ENCODE measurements at regions not wholly inside any gene's neighbourhood (a gene's known extent, or its start where the extent isn't known, plus 50 kb on each side); places are given as distances from the start of the nearest gene placed in this dataset.

GRCh38 chr7:106196460-106197021 lies 84.4 kb upstream of the SYPL1 start:
- DNase-seq, result no peak

- DNase-seq, result no peak
Measured at GRCh38 chr7:106193661-106194060, 81.5 kb upstream of the SYPL1 start.

DNA sequence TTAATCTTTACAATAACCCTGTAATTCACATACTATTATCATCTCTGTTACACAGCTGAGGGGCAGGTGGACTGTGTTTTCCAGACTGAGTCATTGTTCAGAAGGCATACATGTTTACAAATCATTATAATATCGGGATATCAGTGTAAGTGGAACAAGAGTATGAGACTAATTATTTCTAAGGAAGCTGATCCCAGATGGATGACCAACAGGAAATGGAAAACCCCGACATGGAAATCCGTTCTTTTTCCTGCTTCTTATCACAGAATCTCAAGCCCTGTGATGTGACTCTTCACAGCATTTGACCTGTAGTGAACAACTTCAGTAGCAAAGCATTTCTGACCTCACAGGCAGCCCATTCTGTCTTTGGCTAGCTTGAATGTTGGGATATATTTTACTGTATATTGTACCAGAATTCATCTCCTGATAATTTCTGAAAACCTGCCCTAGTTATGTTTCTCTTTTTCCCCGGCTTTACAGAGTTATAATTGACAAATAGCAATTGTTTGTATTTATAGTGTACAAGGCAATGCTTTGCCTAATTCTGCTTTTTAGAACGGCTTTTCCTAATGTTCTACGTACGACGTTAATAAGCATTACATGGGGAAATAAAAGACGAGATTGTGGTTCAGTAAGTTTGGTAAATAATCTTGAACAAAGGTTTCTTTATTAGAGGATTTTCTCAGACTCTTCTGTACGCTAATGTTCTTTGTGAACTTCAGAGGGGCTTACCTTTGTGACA lies 78.6 kb upstream of the SYPL1 start:
- DNase-seq, result no peak

DNA sequence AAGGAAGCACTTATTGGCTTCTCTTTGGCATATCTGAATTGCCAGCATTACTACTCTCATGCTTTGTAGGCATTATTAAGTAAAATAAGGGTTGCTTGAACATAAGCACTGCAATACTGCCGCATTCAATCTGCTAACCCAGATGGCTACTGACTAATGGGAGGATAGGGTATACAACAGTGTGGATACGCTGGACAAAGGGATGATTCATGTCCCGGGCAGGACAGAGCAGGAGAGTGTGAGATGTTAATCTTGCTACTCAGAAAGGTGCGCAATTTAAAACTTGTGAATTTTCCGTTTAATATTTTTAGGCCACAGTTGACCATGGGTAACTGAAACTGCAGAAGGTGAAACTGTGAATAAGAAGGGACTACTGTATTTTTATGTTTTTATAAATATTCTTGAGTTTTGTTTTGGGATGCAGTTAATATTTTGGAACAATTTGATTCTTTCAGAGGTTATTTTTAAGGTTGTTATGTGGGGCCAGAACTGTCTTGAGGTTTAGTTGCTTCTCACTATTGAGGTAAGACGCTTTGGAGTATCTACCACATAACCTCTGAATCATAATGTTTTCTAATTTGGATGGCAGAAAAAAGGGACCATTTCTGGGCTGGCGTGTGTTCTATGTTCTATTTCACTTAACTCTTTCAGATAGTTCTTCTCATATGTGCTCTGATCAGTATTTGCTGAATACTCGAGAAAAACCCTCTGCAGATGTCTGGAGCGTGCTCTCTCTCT lies 75.7 kb upstream of the SYPL1 start:
- no peak for DNase-seq

GRCh38 chr7:106185719-106186118 lies 73.6 kb upstream of the SYPL1 start:
- no peak for DNase-seq

DNA sequence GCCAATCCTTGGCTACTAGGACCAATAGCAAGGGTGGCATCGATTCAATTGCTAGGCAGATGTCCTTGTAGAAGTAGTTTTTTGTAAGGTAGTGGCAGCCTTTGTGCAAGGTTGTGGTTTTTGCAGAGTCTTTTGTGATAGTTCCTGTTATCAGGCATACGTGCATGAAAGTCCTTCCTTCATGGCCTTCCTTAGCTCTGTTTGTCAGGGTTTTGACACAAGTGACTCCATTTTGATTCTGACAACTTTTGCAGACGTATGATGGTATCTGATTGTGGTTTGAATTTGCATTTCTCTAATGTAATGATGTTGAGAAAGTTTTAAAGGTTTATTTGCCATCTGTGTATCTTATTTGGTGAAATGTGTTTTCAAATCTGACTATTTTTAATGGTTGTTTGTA lies 71.8 kb upstream of the SYPL1 start:
- no peak for DNase-seq

- DNase-seq, result no peak
Measured at GRCh38 chr7:106182904-106183303, 70.8 kb upstream of the SYPL1 start.

DNA sequence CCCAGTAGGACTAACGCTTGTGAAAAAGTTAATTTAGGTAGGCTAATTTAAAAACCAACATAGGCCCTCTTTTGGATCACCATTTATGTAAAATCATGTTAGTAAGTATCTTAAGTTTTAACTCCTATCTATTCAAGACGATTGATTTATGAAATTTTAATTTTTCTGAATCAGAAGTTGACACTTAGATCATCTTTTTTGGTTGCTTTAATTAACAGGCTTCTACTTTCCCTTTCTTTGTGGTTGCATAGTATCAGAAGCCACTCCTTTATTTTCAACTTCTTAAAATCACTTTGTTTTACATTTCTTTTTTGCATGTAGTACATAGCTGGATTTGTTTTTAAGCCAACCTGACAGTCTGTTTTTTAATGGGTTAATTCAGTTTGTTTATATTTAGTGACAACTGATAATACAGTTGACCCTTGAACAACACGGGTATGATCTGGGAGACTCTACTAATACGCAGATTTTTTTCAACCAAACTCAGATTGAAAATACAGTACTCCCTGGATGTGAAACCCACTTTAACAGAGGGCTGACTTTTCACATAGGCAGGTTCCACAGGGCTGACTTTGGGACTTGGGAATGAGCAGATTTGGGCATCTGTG lies 69.7 kb upstream of the SYPL1 start:
- DNase-seq, result no peak

GRCh38 chr7:106180721-106181120 lies 68.6 kb upstream of the SYPL1 start:
- no peak for DNase-seq

- no peak for DNase-seq
Measured at GRCh38 chr7:106179256-106179655, 67.1 kb upstream of the SYPL1 start.

DNA sequence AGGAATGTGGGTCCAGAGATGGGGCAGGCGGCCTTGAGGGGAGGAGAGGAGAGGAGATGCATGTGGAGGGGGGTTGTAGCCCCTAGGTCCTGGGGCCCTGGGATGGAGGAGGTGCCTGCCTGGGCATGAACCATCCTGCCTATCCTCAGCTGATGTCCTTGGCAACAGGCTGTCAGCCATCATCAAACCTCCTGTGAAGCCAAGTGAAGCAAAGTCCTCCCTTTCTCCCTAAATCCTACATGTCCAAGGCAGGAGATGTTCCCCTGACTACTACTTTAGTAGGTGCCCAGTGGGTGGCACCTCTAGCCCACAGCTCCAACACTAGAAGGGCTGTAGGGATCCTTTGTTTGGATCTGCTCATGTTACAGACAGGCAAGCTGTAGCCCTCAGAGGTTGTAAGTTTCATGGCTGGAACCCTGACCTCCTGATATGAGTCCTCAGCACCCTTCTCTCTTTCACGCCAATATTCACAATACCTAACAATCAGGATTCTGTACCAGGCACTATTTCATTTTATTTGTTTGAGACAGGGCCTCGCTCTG lies 66.6 kb upstream of the SYPL1 start:
- DNase-seq, result no peak

- DNase-seq, result no peak
Measured at GRCh38 chr7:106177738-106178592, 65.9 kb upstream of the SYPL1 start.

- no peak for DNase-seq
Measured at GRCh38 chr7:106177300-106177690, 65.2 kb upstream of the SYPL1 start.

GRCh38 chr7:106176414-106177299 lies 64.5 kb upstream of the SYPL1 start:
- peak; percentile 54 for DNase-seq

DNA sequence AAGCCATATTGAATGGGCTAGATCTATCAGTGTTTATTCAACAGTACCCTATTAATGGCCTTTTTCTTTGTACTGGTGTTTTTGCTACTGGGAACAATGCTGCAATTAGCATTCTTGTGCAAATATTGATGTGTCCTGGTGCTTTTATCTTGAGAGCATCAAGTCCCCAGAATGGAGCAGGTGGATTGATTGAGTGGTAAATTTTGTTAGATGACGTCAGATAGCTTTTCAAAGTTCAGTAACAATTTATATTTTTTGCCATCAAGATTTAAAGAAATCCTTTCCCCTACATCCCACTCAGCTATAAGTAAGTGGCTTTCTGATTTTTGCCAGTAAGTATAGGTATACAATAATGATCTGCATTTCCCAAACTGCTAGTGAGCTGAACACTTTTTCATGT lies 63.4 kb upstream of the SYPL1 start:
- no peak for DNase-seq

DNA sequence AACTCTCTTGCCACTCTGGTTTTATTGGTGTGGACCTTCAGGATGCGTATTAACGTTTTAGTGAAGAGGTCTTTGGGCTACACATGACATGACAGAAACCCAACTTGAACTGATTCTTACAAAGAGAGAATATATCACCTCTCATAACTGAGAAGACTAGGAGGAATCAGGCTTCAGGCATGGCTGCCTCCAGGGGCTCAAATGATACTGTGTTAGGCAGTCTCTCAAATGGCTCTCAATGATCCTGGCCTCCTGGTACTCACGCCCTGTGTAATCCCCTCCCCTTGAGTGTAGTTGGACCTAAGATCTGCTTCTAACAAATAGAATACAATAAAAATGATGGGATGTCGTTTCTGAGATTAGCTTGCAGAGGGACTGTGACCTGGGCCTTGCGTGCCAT lies 58.5 kb upstream of the SYPL1 start:
- no peak for DNase-seq

- DNase-seq, result no peak
Measured at GRCh38 chr7:106169821-106170610, 57.9 kb upstream of the SYPL1 start.

DNA sequence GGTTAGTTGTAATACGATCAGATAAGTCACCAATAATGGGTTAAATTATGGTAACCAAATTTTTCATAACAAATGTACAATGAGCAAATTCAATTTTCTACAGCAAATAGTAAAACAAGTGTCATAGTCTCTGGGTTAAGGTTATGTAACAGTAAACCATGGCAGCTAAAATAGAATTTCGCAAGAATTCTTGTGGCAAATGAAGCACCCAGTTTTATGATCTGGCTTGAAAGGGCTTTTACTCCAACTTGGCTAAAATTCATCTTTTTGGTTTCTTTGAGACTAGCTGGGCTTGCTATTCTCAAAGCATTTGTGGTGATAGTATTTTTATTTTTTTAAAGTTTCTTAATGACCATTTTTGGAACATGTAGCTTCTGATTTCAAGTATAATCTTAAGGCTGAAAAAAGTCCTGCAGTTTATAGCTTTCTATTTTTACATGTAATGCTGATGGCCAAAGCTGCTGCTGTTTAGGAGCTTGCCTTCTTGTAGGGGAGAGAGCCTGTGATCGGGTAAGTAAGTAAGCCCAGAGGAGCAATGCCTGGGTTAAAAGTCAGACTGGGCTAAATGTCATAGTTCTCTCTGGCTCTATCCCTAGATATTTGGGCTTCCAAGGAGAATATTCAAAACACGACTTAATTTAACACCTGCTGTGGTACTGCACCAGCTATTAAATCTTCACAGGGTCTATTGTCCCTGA lies 55.5 kb upstream of the SYPL1 start:
- no peak for DNase-seq

DNA sequence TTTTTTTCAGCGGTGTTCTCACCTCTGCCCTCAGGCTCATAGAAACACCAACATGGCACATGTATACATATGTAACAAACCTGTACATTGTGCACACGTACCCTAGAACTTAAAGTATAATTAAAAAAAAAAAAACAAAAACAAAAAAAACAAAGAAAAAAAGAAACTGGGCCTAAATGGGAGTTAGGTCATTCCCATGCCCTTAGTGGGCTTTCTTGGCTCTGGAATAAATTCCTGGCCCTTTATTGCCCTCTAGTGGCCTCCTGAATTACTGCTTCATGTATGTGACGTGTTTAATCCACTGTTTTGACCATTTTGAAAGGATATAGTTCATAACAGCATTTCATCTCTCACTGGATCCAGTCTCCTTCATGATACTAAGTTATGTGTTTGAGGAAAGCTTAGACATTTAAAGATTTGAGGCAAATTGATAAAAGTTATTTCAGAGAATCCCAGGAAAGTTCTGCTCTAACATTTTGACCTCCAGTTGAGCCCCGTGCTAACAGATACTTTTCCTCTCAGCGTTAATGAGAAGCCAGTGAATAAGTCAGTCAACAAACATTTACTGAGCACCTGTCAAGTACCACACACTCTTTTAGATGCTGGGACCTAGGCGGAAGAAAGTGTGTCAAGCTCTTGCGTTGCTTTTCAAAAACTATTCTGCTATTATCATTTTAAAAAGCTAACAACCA lies 54.7 kb upstream of the SYPL1 start:
- DNase-seq, result peak; percentile 18

Measured in effector CD4-positive, alpha-beta T cell (primary cell).